Trophoblast cell (in vitro differentiated cells and primary cell): ENCODE measurements at regions not wholly inside any gene's neighbourhood (a gene's known extent, or its start where the extent isn't known, plus 50 kb on each side); places are given as distances from the start of the nearest gene placed in this dataset.

Experiments
- DNase-seq, 2 donors: peaks; one replicate each; pipeline ENCODE4 v3.0.0-alpha.2; 2016
- H2AFZ ChIP-seq: 2 replicates; pipeline ENCODE4 v1.6.1; 2013; ENCODE audit warnings: low read length, moderate library complexity, mild to moderate bottlenecking; ENCODE audit not compliant: insufficient read depth, poor library complexity
- H2AK5ac ChIP-seq: 2 replicates; pipeline ENCODE4 v1.6.1; 2013; ENCODE audit warnings: mild to moderate bottlenecking, low read length
- H2BK120ac ChIP-seq: 2 replicates; pipeline ENCODE4 v1.6.1; 2013; ENCODE audit warnings: low read length, mild to moderate bottlenecking, moderate library complexity; ENCODE audit not compliant: insufficient read depth, poor library complexity
- H2BK12ac ChIP-seq: 2 replicates; pipeline ENCODE4 v1.6.1; 2013; ENCODE audit warnings: mild to moderate bottlenecking, low read length, moderate library complexity
- H2BK5ac ChIP-seq: 2 replicates; pipeline ENCODE4 v1.6.1; 2013; ENCODE audit warnings: low read length, low read depth, moderate library complexity, mild to moderate bottlenecking; ENCODE audit not compliant: poor library complexity
- H3K14ac ChIP-seq: 2 replicates; pipeline ENCODE4 v1.6.1; 2013; ENCODE audit warnings: mild to moderate bottlenecking, low read length
- H3K18ac ChIP-seq: 2 replicates; pipeline ENCODE4 v1.6.1; 2013; ENCODE audit warnings: mild to moderate bottlenecking, low read length
- H3K23ac ChIP-seq: 2 replicates; pipeline ENCODE4 v1.6.1; 2013; ENCODE audit warnings: low read length
- H3K27ac ChIP-seq: 2 replicates; pipeline ENCODE4 v1.5.1; 2013; ENCODE audit warnings: low read depth, mild to moderate bottlenecking, inconsistent platforms, low read length, moderate library complexity
- H3K27me3 ChIP-seq: 2 replicates; pipeline ENCODE4 v1.6.1; 2013; ENCODE audit warnings: inconsistent platforms, mild to moderate bottlenecking, low read length, moderate library complexity; ENCODE audit not compliant: insufficient read depth
- H3K36me3 ChIP-seq, 2 experiments: 1 replicate in 1 of 2; 2 replicates in 1 of 2; pipeline ENCODE4 v1.6.1; 2013; ENCODE audit warnings: low read length in 2 of 2, mild to moderate bottlenecking in 2 of 2, moderate library complexity in 1 of 2; ENCODE audit not compliant: insufficient read depth in 2 of 2, control insufficient read depth in 1 of 2
- H3K4ac ChIP-seq: 2 replicates; pipeline ENCODE4 v1.6.1; 2013; ENCODE audit warnings: low read depth, mild to moderate bottlenecking, low read length, moderate library complexity
- H3K4me1 ChIP-seq, 2 experiments: 1 replicate in 1 of 2; 2 replicates in 1 of 2; pipeline ENCODE4 v1.6.1; 2013; ENCODE audit warnings: low read length in 2 of 2, mild to moderate bottlenecking in 2 of 2, moderate library complexity in 1 of 2; ENCODE audit not compliant: insufficient read depth in 2 of 2, control insufficient read depth in 1 of 2
- H3K4me2 ChIP-seq: 2 replicates; pipeline ENCODE4 v1.6.1; 2013; ENCODE audit warnings: inconsistent platforms, mild to moderate bottlenecking, low read length, moderate library complexity
- H3K4me3 ChIP-seq: 2 replicates; pipeline ENCODE4 v1.5.1; 2013; ENCODE audit warnings: mild to moderate bottlenecking, low read depth, low read length, inconsistent platforms
- H3K79me1 ChIP-seq: one replicate; pipeline ENCODE4 v1.6.1; 2013; ENCODE audit warnings: low read length
- H3K79me2 ChIP-seq: 2 replicates; pipeline ENCODE4 v1.6.1; 2013; ENCODE audit warnings: low read length, mild to moderate bottlenecking; ENCODE audit not compliant: control insufficient read depth, insufficient read depth, poor library complexity
- H3K9ac ChIP-seq: 2 replicates; pipeline ENCODE4 v1.6.1; 2013; ENCODE audit warnings: mild to moderate bottlenecking, low read length
- H3K9me3 ChIP-seq: 2 replicates; pipeline ENCODE4 v1.6.1; 2013; ENCODE audit warnings: low read depth, mild to moderate bottlenecking, control low read depth, inconsistent platforms, low read length; ENCODE audit not compliant: insufficient read depth
- H4K12ac ChIP-seq: 2 replicates; pipeline ENCODE4 v1.6.1; 2013; ENCODE audit warnings: low read depth, mild to moderate bottlenecking, low read length, moderate library complexity
- H4K8ac ChIP-seq: 2 replicates; pipeline ENCODE4 v1.6.1; 2013; ENCODE audit warnings: low read depth, mild to moderate bottlenecking, low read length, moderate library complexity
- H4K91ac ChIP-seq: one replicate; pipeline ENCODE4 v1.6.1; 2013; ENCODE audit warnings: low read depth, mild to moderate bottlenecking, low read length, moderate library complexity
- WGBS: extraction: QIAGEN DNeasy Blood & Tissue Kit; methylation state at CpG from one replicate; pipeline ENCODE4 v1.1.7; 2013; ENCODE audit warnings: missing lambda C conversion rate; ENCODE audit not compliant: insufficient read length, insufficient coverage; ENCODE audit errors: extremely low coverage; 5-methylcytosine and 5-hydroxymethylcytosine counted together

DNA sequence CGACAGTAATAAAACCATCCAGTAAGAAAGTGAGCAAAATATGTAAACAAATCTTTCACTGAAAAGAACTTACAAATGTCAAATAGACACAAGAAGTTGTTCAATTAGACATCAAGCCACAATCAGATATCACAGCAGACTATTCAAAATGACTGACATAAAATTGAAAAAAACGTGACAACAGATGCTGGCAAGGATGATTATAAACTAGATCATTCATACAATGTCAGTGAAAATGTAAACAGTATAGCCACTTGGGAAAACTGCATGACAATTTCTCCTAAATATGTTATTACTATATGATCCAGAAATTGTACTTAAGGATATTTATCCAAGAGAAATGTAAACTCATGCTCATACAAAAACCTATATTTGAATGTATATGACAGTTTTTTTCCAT, 609.4 kb upstream of the CNTNAP5 start:
- Histone ChIP-seq H2BK120ac (no peak overlapping the region), H3K4me3 (no peak overlapping the region), H3K27ac (no peak overlapping the region), H3K4me1 (no peaks in the 10 kb centered on the region), H3K9ac (no peak overlapping the region), H3K4ac (no peak overlapping the region), H3K23ac (no peak overlapping the region), H3K79me1 (no peaks in the 10 kb centered on the region), H3K18ac (no peak overlapping the region), H3K9me3 (no peaks in the 10 kb centered on the region), H4K91ac (no peak overlapping the region), H3K36me3 (no peaks in the 10 kb centered on the region), H2AK5ac (no peak overlapping the region), H3K27me3 (no peaks in the 10 kb centered on the region), H4K8ac (no peak overlapping the region), H2BK12ac (no peak overlapping the region), H4K12ac (no peak overlapping the region), H2BK5ac (no peak overlapping the region), H3K14ac (no peak overlapping the region), H3K4me2 (no peak overlapping the region), H3K79me2 (no peaks in the 10 kb centered on the region), H2AFZ (no peak overlapping the region)
- WGBS, result no CpG with 5 or more reads among the region's 2 CpGs
- no peak for DNase-seq

- Histone ChIP-seq H3K9ac (no peak overlapping the region), H3K4me3 (no peak overlapping the region), H2AK5ac (no peak overlapping the region), H2BK12ac (no peak overlapping the region), H2BK5ac (no peak overlapping the region), H4K8ac (no peak overlapping the region), H3K14ac (no peak overlapping the region), H4K12ac (no peak overlapping the region), H3K27ac (no peak overlapping the region), H3K9me3 (no peaks in the 10 kb centered on the region), H3K4me2 (no peak overlapping the region), H2BK120ac (no peak overlapping the region), H3K27me3 (no peaks in the 10 kb centered on the region), H3K36me3 (no peaks in the 10 kb centered on the region), H2AFZ (no peak overlapping the region), H3K4me1 (no peaks in the 10 kb centered on the region), H4K91ac (no peak overlapping the region), H3K79me2 (no peaks in the 10 kb centered on the region), H3K18ac (no peak overlapping the region), H3K23ac (no peak overlapping the region), H3K79me1 (no peaks in the 10 kb centered on the region), H3K4ac (no peak overlapping the region)
- no peak for DNase-seq
Observed at GRCh38 chr2:123419976-123420375, 605.1 kb upstream of the CNTNAP5 start.

- H3K9me3 ChIP-seq, result no peaks in the 10 kb centered on the region
- H3K27me3 ChIP-seq, result no peaks in the 10 kb centered on the region
- H3K18ac ChIP-seq, result no peak overlapping the region
- no peak overlapping the region for H2BK12ac ChIP-seq
- H4K91ac ChIP-seq, result no peak overlapping the region
- no peak overlapping the region for H3K4me2 ChIP-seq
- H3K27ac ChIP-seq, result no peak overlapping the region
- H3K79me2 ChIP-seq, result no peaks in the 10 kb centered on the region
- no peak overlapping the region for H2BK5ac ChIP-seq
- no peak overlapping the region for H3K9ac ChIP-seq
- H4K12ac ChIP-seq, result no peak overlapping the region
- no peak for DNase-seq
- H3K23ac ChIP-seq, result no peak overlapping the region
- WGBS, result no CpG with 5 or more reads among the region's 6 CpGs
- H3K4me3 ChIP-seq, result no peak overlapping the region
- no peak overlapping the region for H2AK5ac ChIP-seq
- no peaks in the 10 kb centered on the region for H3K79me1 ChIP-seq
- H3K4ac ChIP-seq, result no peak overlapping the region
- no peaks in the 10 kb centered on the region for H3K4me1 ChIP-seq
- H3K36me3 ChIP-seq, result no peaks in the 10 kb centered on the region
- no peak overlapping the region for H2AFZ ChIP-seq
- H4K8ac ChIP-seq, result no peak overlapping the region
- no peak overlapping the region for H2BK120ac ChIP-seq
- H3K14ac ChIP-seq, result no peak overlapping the region
Observed at GRCh38 chr2:123434546-123435395, 590.3 kb upstream of the CNTNAP5 start.

DNA sequence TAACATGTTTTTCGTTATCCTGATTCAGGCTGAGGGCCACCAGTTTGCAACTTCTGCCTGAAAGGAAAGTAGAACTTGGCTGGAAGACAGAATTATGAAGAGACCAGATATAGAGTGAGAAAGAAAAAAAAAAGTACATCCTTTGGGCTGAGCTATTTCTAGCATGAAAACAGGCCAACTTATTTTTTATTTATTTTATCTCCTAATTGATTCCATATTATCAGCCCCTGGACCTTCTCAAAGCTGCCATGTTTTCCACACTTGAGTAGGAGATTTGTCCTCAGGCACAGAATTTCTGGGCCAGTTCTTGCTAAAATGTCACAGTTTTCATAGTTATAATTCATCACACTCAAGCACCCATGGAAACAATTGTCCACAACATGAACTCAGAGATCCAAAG, 586.8 kb upstream of the CNTNAP5 start:
- no peak overlapping the region for H2AFZ ChIP-seq
- no peak overlapping the region for H3K4me2 ChIP-seq
- no peak overlapping the region for H4K8ac ChIP-seq
- no peak overlapping the region for H3K23ac ChIP-seq
- H2BK120ac ChIP-seq, result no peak overlapping the region
- no peaks in the 10 kb centered on the region for H3K4me1 ChIP-seq
- no peak overlapping the region for H2BK12ac ChIP-seq
- no peaks in the 10 kb centered on the region for H3K79me1 ChIP-seq
- no peak overlapping the region for H3K27ac ChIP-seq
- H3K4ac ChIP-seq, result no peak overlapping the region
- H4K91ac ChIP-seq, result no peak overlapping the region
- no peak for DNase-seq
- H3K9me3 ChIP-seq, result no peaks in the 10 kb centered on the region
- H4K12ac ChIP-seq, result no peak overlapping the region
- no peak overlapping the region for H3K9ac ChIP-seq
- no peak overlapping the region for H3K14ac ChIP-seq
- no CpG with 5 or more reads among the region's 1 CpG for WGBS
- H2AK5ac ChIP-seq, result no peak overlapping the region
- no peaks in the 10 kb centered on the region for H3K27me3 ChIP-seq
- no peak overlapping the region for H3K18ac ChIP-seq
- no peaks in the 10 kb centered on the region for H3K36me3 ChIP-seq
- no peaks in the 10 kb centered on the region for H3K79me2 ChIP-seq
- no peak overlapping the region for H3K4me3 ChIP-seq
- no peak overlapping the region for H2BK5ac ChIP-seq
